ENCODE measurements at regions not wholly inside any gene's neighbourhood (a gene's known extent, or its start where the extent isn't known, plus 50 kb on each side); places are given as distances from the start of the nearest gene placed in this dataset.

DNA sequence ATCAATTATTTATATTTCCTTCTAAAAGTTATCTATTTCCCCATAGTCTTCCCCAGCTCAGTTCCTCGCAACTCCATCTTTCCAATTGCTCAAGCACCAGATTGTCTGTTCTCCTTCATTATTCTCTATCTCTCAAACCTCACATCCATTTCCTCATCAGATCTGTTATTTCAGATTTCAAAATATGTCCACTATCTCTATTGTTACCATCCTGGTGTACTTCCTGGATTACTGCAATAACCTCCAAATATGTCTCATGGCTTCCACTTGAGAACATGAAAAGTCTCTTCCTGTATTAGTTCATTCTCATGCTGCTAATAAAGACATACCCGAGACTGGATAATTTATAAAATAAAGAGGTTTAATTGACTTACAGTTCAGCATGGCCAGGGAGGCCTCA is 641.7 kb upstream of the ZEB2 start:
- ATAC-seq (no peak), DNase-seq (no peak)
- Histone ChIP-seq H3K9me3 (no peaks in the 10 kb centered on the region), H3K36me3 (no peaks in the 10 kb centered on the region), H3K4me3 (no peak overlapping the region), H3K27me3 (no peaks in the 10 kb centered on the region), H3K27ac (no peak overlapping the region), H3K4me1 (no peaks in the 10 kb centered on the region)
- TF ChIP-seq, protein P1, sequence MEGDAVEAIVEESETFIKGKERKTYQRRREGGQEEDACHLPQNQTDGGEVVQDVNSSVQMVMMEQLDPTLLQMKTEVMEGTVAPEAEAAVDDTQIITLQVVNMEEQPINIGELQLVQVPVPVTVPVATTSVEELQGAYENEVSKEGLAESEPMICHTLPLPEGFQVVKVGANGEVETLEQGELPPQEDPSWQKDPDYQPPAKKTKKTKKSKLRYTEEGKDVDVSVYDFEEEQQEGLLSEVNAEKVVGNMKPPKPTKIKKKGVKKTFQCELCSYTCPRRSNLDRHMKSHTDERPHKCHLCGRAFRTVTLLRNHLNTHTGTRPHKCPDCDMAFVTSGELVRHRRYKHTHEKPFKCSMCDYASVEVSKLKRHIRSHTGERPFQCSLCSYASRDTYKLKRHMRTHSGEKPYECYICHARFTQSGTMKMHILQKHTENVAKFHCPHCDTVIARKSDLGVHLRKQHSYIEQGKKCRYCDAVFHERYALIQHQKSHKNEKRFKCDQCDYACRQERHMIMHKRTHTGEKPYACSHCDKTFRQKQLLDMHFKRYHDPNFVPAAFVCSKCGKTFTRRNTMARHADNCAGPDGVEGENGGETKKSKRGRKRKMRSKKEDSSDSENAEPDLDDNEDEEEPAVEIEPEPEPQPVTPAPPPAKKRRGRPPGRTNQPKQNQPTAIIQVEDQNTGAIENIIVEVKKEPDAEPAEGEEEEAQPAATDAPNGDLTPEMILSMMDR (IDR thresholded peaks at IDR 0.05), result no peak
- intact Hi-C loops (cut with DNase I), result no loop called here

DNA sequence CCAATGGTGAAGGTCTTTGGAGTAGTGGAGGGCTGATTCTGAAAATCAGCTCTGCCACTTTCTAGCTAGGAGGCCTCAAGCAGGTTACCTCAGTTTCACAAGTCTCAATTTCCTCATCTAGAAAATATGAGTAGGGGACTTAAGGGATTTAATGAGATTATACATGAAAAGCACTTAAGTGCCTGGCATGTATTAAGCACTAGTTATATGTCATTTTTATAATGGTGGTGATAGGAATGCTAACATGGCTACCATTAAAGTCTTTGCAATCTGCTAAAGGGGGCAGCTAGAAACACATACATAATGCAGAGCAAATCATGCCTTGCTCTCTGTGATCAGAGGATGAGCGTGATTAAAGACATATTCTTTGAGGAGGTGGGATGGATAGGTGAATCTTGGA is 640.9 kb upstream of the ZEB2 start:
- Histone ChIP-seq H3K36me3 (no peaks in the 10 kb centered on the region), H3K27me3 (no peaks in the 10 kb centered on the region), H3K4me3 (no peak overlapping the region), H3K27ac (no peak overlapping the region), H3K4me1 (no peaks in the 10 kb centered on the region), H3K9me3 (no peaks in the 10 kb centered on the region)
- intact Hi-C loops (cut with DNase I), result no loop called here
- DNase-seq (no peak), ATAC-seq (no peak)
- TF ChIP-seq, protein P1 (IDR thresholded peaks at IDR 0.05), result no peak

DNA sequence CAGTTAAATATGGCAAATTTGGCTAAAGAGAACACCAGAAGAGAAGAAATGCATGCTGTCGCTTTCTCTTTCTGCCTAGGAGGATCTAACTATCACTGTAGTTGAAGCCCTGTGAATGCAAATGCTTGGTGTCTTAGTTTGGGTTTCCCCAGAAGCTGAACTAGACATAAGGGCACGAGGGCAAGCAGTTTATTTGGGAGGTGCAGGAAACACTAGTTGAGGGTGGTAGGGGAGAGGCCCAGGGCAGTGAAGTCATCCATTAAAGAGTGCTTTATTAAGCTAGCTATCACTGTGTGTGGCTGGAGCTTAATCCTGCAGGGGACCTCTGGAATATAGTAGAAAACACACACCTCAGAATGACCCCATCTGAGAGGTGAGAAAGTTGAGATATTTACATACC is 639.8 kb upstream of the ZEB2 start:
- DNase-seq (no peak), ATAC-seq (no peak)
- Histone ChIP-seq H3K4me3 (no peak overlapping the region), H3K27ac (no peak overlapping the region), H3K27me3 (no peaks in the 10 kb centered on the region), H3K9me3 (no peaks in the 10 kb centered on the region), H3K36me3 (no peaks in the 10 kb centered on the region), H3K4me1 (no peaks in the 10 kb centered on the region)
- TF ChIP-seq, protein P1 (IDR thresholded peaks at IDR 0.05), result no peak
- intact Hi-C loops (cut with DNase I), result no loop called here

DNA sequence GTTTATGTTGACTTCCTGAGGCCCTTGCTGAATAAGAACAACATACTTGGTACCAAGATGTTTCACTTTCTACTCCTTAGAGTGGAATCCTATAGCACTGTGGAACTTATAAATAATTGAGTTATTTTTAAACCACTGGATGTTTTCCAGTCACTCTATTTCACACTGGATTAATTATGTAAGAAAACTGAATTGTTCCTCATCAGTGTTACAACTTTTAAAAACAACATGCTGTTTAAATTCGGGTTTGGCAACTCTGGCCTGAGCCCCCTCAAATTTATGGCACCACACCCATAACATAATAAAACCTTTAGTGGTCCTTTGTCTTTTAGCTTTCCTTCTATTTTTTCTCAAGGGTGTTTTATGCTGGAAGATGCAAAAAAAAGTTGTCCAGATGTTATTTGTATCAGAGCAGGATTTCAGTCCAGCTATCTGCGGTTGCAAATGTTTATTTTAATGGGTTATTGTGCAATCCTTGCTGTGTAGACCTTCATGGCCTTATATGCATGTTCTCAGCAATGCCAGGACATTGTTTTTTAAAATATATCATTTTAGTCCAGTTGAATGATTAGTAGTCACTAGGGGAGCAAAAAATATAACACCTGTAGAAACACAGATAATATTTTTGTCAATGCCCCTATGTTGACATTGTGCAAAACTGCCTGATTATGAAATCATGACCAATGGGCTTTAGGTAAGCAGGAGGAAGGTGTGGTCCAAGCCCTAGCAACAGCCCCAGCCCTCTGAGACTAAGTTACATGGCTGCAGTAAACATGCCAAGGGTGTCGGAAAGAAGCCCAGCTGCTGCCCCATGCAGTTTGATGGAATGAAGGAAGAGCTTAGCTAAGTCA is 638.0 kb upstream of the ZEB2 start:
- H3K27me3 ChIP-seq, result no peaks in the 10 kb centered on the region
- TF ChIP-seq, protein P1 (IDR thresholded peaks at IDR 0.05), result no peak
- intact Hi-C loops (cut with DNase I), result no loop called here

DNA sequence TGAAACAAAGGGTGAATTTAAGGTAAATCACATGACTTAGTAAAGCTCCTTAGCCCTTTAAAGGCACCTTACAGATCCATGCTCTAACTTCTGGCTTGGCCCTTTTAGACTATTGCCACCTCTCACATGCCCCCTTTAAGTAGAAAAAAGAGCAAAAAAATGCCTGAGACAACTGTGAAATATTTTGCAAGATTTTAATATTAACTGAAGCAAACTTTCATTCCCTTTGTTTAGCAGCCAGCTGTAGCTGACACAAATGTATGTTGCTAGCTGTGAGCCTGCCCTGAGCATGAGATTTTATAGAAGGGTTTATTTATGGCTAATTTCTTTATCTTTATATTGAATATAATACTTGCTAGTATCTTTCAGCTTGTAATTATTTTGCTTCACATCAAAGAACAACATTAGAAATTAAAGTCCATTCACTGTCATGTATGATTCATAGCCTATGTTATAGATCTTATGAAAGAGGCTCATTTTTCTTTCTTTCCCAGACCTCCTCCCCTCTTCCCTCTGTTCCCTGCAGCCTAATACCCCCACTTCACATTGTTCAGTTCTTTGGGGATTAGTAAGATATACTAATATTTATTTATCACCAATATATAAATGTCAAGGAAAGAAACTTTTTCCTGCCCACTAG is 637.2 kb upstream of the ZEB2 start:
- H3K9me3 ChIP-seq, result peaks cover 0 to 9% of the 10 kb centered on the region in 2 donors
- DNase-seq (peak in 2 of 4 donors; percentile 49 to 52), ATAC-seq (no peak)
- no peaks in the 10 kb centered on the region for H3K36me3 ChIP-seq
- intact Hi-C loops (cut with DNase I), result no loop called here
- H3K4me1 ChIP-seq, result no peaks in the 10 kb centered on the region
- no peaks in the 10 kb centered on the region for H3K27me3 ChIP-seq
- H3K4me3 ChIP-seq, result no peak overlapping the region
- TF ChIP-seq, protein P1 (IDR thresholded peaks at IDR 0.05), result no peak
- H3K27ac ChIP-seq, result peak overlapping the region in 1 of 2 donors; percentile 36

More for the DNA sequence above, 638.0 kb upstream of the ZEB2 start:
- Histone ChIP-seq H3K4me1 (no peaks in the 10 kb centered on the region), H3K36me3 (no peaks in the 10 kb centered on the region), H3K4me3 (no peak overlapping the region), H3K27ac (peak overlapping the region in 1 of 2 donors; percentile 36), H3K9me3 (peaks cover 0 to 6% of the 10 kb centered on the region in 2 donors)
- ATAC-seq (peak; percentile 90), DNase-seq (peak; percentile 18 to 90 (median 62))

All from left lung (tissue), 4 donors.